ENCODE measurements at regions not wholly inside any gene's neighbourhood (a gene's known extent, or its start where the extent isn't known, plus 50 kb on each side); places are given as distances from the start of the nearest gene placed in this dataset.
"Not testable (repeated sequence)": the region's sequence is repeated elsewhere in the genome, so short reads cannot be mapped to it uniquely, and the experiment has no call there.

GRCh38 chr11:126149759-126150625 is 61.5 kb downstream of the RPUSD4 start:
- FAIRE-seq: no peak

- no peak for FAIRE-seq
Observed at GRCh38 chr11:126148317-126148716, 63.1 kb downstream of the RPUSD4 start.

DNA sequence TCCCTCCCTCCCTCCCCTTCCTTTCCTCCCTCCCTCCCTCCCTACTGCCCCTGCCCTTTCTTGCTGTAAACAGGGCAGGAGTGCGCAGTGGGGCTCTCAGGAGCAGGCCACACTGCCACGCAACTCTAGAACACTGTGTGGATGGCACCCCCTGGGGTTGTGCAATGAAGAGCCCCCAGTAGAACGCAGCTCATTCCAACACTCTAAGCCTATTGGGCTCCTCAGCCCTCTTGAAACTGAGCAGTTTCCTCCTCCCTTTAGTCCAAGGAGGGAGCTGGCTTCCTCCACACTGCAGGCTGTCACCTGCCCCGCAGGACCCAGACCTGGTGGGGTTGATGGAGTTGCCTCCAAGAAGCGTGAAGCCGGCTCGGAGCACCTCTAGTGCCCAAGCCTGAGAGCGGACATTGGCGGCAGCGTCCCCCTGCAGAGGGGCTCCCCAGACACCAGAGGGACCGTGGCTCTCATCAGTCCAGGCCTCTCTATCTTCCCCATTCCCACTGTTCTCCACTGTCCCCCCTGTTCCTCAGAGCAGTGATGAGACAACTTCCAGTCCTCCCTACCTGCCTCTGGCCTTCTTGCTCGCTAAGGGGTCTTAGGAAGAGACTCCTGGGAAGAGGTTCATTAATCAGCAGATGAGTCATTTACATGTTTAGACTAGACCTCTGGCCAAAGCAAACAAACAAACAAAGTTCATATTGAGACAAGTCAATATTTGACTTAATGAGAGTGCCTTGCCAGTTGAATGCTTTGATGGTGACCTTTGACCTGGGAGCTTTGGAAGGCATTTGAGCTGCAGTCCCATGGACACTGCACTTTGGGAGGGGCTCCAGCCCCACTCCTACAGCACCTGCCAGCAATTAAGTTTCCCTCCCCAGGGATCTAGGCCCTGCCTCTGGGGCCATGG is 64.0 kb downstream of the RPUSD4 start:
- no peak for FAIRE-seq

GRCh38 chr11:126146454-126147192 is 64.8 kb downstream of the RPUSD4 start:
- no peak for FAIRE-seq

DNA sequence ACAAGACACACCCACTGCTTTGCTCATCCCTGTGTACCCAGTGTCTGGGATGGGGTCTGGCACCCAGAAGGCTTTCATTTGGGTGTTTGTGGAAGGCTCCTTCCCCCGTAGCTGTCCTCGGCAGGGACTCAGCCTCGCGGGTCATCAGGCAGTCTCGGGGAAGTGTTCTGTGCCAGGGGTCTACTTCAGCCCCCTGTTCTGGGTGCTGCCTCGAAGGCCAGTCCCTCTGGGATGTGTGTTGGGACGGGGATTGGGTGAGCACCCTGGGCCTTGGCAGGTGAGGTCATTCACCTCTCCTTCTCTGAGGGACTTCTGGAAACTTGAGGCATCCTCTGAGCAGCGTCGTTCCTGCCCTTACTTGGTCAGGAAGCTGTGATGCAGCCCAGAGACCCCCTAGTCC is 65.5 kb downstream of the RPUSD4 start:
- no peak for FAIRE-seq

DNA sequence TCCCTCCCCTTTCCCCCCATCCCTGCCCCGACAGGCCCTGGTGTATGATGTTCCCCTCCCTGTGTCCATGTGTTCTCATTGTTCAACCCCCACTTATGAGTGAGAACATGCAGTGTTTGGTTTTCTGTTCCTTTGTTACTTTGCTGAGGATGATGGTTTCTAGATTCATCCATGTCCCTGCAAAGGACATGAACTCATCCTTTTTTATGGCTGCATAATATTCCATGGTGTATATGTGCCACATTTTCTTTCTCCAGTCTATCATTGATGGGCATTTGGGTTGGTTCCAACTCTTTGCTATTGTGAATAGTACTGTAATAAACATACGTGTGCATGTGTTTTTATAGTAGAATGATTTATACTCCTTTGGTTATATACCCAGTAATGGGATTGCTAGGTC is 68.0 kb downstream of the RPUSD4 start:
- not testable (repeated sequence) for FAIRE-seq

DNA sequence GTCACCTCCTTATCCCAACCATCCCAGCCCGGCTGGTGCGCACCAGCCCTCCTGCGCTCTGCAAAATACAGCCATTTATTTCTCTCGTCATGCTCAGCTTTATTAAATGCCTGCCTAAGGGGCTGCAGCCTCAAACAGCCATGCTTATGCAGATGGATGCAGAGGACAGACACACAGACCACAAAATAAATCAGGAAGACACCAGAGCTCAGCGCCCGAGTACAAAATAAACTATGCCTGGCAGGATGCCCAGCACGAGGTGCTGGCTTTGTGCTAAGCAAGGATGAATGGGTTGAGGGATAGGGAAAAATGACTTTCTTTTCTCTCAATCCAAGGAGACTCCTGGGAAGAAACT is 70.5 kb downstream of the RPUSD4 start:
- no peak for FAIRE-seq

GRCh38 chr11:126140201-126140925 is 71.1 kb downstream of the RPUSD4 start:
- no peak for FAIRE-seq

- FAIRE-seq: no peak
Observed at GRCh38 chr11:126139111-126140091, 72.0 kb downstream of the RPUSD4 start.

- FAIRE-seq: no peak
Observed at GRCh38 chr11:126138636-126139035, 72.8 kb downstream of the RPUSD4 start.

GRCh38 chr11:126137136-126137535 is 74.3 kb downstream of the RPUSD4 start:
- FAIRE-seq: no peak

DNA sequence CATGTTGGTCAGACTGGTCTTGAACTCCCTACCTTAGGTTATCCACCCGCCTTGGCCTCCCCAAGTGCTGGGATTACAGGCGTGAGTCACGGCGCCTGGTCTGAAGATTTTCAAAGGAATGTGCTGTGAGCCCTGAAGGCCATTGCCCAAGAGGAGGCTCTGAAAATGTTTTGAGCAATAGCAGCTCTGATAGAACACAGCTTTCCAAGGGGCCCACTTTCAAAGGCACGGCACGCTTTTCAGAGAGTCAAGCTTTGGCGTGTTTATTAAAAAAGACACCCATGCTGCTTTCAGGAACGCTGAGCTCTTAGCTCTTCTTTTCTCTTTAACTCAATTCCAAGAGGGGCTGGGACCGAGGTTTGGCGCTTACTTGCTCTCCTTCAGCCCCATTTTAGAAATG is 73.8 kb upstream of the CDON start:
- no peak for FAIRE-seq

- FAIRE-seq: no peak
Observed at GRCh38 chr11:126135235-126136176, 72.8 kb upstream of the CDON start.

GRCh38 chr11:126134461-126135155 is 71.9 kb upstream of the CDON start:
- no peak for FAIRE-seq

GRCh38 chr11:126133901-126134300 is 71.2 kb upstream of the CDON start:
- FAIRE-seq: no peak

GRCh38 chr11:126132319-126132718 is 69.7 kb upstream of the CDON start:
- FAIRE-seq: no peak

GRCh38 chr11:126130781-126131180 is 68.1 kb upstream of the CDON start:
- FAIRE-seq: not testable (repeated sequence)

DNA sequence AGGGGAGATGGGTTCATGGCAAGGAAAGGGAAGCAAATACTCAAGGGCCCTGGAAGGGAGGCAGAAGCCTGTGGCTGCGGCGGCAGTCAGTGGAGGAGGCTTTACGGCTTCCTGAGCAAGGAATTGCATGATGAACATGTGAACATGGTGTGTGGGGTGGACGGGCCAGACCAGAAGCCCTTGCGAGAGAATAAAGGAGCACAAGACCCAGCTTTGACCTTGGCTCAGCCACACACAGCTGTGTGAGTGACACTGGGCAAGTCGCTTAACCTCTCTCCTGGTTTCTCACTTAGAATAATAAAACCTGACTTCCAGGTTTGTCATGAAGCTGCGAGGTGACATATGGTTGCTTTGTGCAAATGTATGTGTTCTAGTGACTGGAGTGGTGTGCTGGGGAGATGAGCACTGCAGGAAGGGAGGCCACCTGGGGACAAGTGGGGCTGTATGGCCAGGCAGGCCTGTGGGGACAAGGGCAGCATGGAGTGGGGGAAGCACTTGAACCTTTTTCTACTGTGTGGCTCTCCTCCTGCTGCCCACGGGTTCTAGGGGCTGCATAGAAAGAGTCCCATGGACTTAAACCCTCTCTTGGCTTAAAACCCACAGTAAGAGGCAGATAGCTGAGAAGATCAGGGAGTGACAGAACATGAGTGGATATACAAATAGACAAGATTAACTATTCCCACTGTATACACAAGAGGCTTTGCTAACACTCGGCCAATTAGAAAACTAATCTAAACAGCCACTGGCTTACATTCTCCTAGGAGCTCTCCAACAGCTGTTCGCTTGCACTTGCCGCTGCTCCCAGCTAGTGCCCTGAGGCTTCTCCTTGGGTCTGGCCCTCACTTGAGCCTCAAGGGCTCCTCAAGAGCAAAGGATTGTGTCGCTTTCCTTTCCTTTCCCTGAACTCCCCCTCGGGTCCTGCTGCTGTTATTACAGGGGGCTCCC is 67.3 kb upstream of the CDON start:
- no peak for FAIRE-seq
